OCI-LY1 (cell line): ENCODE measurements at regions not wholly inside any gene's neighbourhood (a gene's known extent, or its start where the extent isn't known, plus 50 kb on each side); places are given as distances from the start of the nearest gene placed in this dataset.

Source experiments
- H2AFZ ChIP-seq: fragments of 200-600 bp; sonication (generic), shearing (Covaris generic); 2 replicates; pipeline ENCODE4 v1.6.0; 2014; ENCODE audit warnings: antibody characterized with exemption, mild to moderate bottlenecking, low read length
- H3F3A ChIP-seq: fragments of 200-600 bp; sonication (generic), shearing (Covaris generic); 2 replicates; pipeline ENCODE4 v1.6.0; 2014; ENCODE audit warnings: mild to moderate bottlenecking, antibody characterized with exemption, low read length, moderate library complexity; ENCODE audit not compliant: insufficient read depth
- H3K27ac ChIP-seq: fragments of 200-600 bp; sonication (generic); 2 replicates; pipeline ENCODE4 v1.5.1; 2014; ENCODE audit warnings: low read length, mixed run types, mild to moderate bottlenecking, low read depth; ENCODE audit not compliant: poor library complexity, severe bottlenecking
- H3K27me3 ChIP-seq: fragments of 200-600 bp; sonication (generic); 2 replicates; pipeline ENCODE4 v1.6.0; 2014; ENCODE audit warnings: antibody characterized with exemption, mild to moderate bottlenecking, low read length, moderate library complexity; ENCODE audit not compliant: insufficient read depth
- H3K36me3 ChIP-seq: fragments of 200-600 bp; sonication (generic); 2 replicates; pipeline ENCODE4 v1.6.1; 2014; ENCODE audit warnings: mild to moderate bottlenecking, antibody characterized with exemption, low read length, moderate library complexity, mixed read lengths; ENCODE audit not compliant: insufficient read depth
- H3K4me1 ChIP-seq: fragments of 200-600 bp; sonication (generic); 2 replicates; pipeline ENCODE4 v1.5.1; 2014; ENCODE audit warnings: mild to moderate bottlenecking, low read length, moderate library complexity; ENCODE audit not compliant: insufficient read depth, severe bottlenecking
- H3K4me2 ChIP-seq: fragments of 200-600 bp; sonication (generic), shearing (Covaris generic); 2 replicates; pipeline ENCODE4 v1.6.1; 2014; ENCODE audit warnings: low read length
- H3K4me3 ChIP-seq: fragments of 200-600 bp; sonication (generic); 2 replicates; pipeline ENCODE4 v1.5.1; 2014; ENCODE audit warnings: low read length, low read depth, mild to moderate bottlenecking, mixed read lengths; ENCODE audit not compliant: poor library complexity, severe bottlenecking
- H3K79me2 ChIP-seq: fragments of 200-600 bp; shearing (Covaris generic); 2 replicates; pipeline ENCODE4 v1.6.1; 2016; ENCODE audit warnings: mixed run types, low read length, mixed read lengths; ENCODE audit not compliant: insufficient read depth
- H3K9ac ChIP-seq: fragments of 200-600 bp; sonication (generic), shearing (Covaris generic); 2 replicates; pipeline ENCODE4 v1.6.1; 2014; ENCODE audit warnings: mild to moderate bottlenecking, low read length, mixed read lengths
- H3K9me2 ChIP-seq: fragments of 200-600 bp; sonication (generic), shearing (Covaris generic); 2 replicates; pipeline ENCODE4 v1.6.1; 2014; ENCODE audit warnings: low read depth, mild to moderate bottlenecking, low read length, mixed read lengths
- H3K9me3 ChIP-seq: fragments of 200-600 bp; shearing (Covaris generic); 2 replicates; pipeline ENCODE4 v1.6.1; 2014; ENCODE audit warnings: low read length, mixed read lengths
- H4K20me1 ChIP-seq: fragments of 200-600 bp; sonication (generic), shearing (Covaris generic); 2 replicates; pipeline ENCODE4 v1.6.0; 2016; ENCODE audit warnings: mild to moderate bottlenecking, low read length; ENCODE audit not compliant: insufficient read depth
- EZH2 ChIP-seq: fragments of 200-600 bp; sonication (generic), shearing (Covaris generic); IDR thresholded peaks from 2 replicates; pipeline ENCODE4 v1.8.0; 2017; ENCODE audit warnings: borderline replicate concordance, mixed run types, mild to moderate bottlenecking, antibody characterized with exemption, low read length, moderate library complexity, mixed read lengths
- TF ChIP-seq, protein P1 (sequence below): fragments of 200-600 bp; sonication (generic), shearing (Covaris generic); IDR thresholded peaks from 2 replicates; pipeline ENCODE4 v1.5.1; 2017; ENCODE audit warnings: mild to moderate bottlenecking, antibody characterized with exemption, low read length, moderate library complexity, mixed read lengths

DNA sequence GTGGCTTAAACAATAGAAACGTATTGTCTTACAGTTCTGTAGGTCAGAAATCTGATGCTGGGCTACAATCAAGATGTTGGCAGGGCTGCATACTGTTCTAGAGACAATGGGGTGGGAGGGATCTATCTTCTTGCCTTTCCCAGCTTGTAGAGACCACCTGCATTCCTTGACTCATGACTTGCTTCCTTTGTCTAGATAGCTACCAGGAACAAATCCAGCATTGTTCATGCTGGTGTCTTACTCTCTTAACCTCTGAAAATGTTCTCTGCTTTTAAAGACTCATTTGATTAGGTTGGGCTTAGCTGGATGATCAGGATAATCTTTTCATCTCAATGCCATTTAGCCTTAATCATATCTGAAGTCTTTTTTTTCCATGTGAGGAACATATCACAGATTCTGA is 169.0 kb downstream of the ZNF330 start:
- H3K9ac ChIP-seq, result no peak overlapping the region
- no peaks in the 10 kb centered on the region for H3K9me3 ChIP-seq
- no peak overlapping the region for H2AFZ ChIP-seq
- H3K4me1 ChIP-seq, result no peaks in the 10 kb centered on the region
- no peaks in the 10 kb centered on the region for H3K27me3 ChIP-seq
- H3K36me3 ChIP-seq, result no peaks in the 10 kb centered on the region
- no peaks in the 10 kb centered on the region for H3F3A ChIP-seq
- no peak overlapping the region for H3K4me2 ChIP-seq
- TF ChIP-seq, protein P1, sequence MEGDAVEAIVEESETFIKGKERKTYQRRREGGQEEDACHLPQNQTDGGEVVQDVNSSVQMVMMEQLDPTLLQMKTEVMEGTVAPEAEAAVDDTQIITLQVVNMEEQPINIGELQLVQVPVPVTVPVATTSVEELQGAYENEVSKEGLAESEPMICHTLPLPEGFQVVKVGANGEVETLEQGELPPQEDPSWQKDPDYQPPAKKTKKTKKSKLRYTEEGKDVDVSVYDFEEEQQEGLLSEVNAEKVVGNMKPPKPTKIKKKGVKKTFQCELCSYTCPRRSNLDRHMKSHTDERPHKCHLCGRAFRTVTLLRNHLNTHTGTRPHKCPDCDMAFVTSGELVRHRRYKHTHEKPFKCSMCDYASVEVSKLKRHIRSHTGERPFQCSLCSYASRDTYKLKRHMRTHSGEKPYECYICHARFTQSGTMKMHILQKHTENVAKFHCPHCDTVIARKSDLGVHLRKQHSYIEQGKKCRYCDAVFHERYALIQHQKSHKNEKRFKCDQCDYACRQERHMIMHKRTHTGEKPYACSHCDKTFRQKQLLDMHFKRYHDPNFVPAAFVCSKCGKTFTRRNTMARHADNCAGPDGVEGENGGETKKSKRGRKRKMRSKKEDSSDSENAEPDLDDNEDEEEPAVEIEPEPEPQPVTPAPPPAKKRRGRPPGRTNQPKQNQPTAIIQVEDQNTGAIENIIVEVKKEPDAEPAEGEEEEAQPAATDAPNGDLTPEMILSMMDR, result no peak
- no peak for TF ChIP-seq EZH2
- H3K9me2 ChIP-seq, result no peaks in the 10 kb centered on the region
- no peak overlapping the region for H3K27ac ChIP-seq
- H3K4me3 ChIP-seq, result no peak overlapping the region
- no peaks in the 10 kb centered on the region for H3K79me2 ChIP-seq
- no peaks in the 10 kb centered on the region for H4K20me1 ChIP-seq

DNA sequence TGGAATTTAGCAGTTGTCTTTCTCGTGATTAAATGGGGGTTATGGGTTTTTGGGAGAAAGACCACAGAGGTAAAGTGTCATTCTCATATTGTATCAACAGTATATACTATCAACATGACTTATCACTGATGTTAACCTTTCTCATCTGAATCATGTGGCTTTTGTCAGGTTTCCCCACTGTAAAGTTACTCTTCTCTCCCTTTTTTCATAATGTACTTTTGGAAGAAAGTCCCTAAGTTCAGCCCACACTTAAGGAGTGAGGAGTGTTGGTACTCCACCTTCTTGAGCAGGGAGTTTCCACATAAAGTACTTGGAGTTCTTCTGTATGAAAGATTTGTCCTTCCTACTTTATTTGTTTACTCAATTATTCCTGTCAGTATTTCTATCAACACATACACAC is 169.9 kb downstream of the ZNF330 start:
- Histone ChIP-seq H3K79me2 (no peaks in the 10 kb centered on the region), H3K4me3 (no peak overlapping the region), H3K9ac (no peak overlapping the region), H2AFZ (no peak overlapping the region), H3K9me2 (no peaks in the 10 kb centered on the region), H4K20me1 (no peaks in the 10 kb centered on the region), H3K27me3 (no peaks in the 10 kb centered on the region), H3K9me3 (no peaks in the 10 kb centered on the region), H3K4me1 (no peaks in the 10 kb centered on the region), H3K27ac (no peak overlapping the region), H3K36me3 (no peaks in the 10 kb centered on the region), H3F3A (no peaks in the 10 kb centered on the region), H3K4me2 (no peak overlapping the region)
- TF ChIP-seq, protein P1, result no peak
- no peak for TF ChIP-seq EZH2

- Histone ChIP-seq H3K27ac (no peak overlapping the region), H4K20me1 (no peaks in the 10 kb centered on the region), H3K9me2 (no peaks in the 10 kb centered on the region), H3K9ac (no peak overlapping the region), H3K4me1 (no peaks in the 10 kb centered on the region), H3K9me3 (no peaks in the 10 kb centered on the region), H3K4me3 (no peak overlapping the region), H3K36me3 (no peaks in the 10 kb centered on the region), H3K79me2 (no peaks in the 10 kb centered on the region), H3K4me2 (no peak overlapping the region), H3F3A (no peaks in the 10 kb centered on the region), H2AFZ (no peak overlapping the region), H3K27me3 (no peaks in the 10 kb centered on the region)
- no peak for TF ChIP-seq EZH2
- TF ChIP-seq, protein P1, result no peak
These were observed 170.6 kb downstream of the ZNF330 start for GRCh38 chr4:141391293-141391692.
